GM18519 (cell line): ENCODE measurements at regions not wholly inside any gene's neighbourhood (a gene's known extent, or its start where the extent isn't known, plus 50 kb on each side); places are given as distances from the start of the nearest gene placed in this dataset.
"Not testable (repeated sequence)": the region's sequence is repeated elsewhere in the genome, so short reads cannot be mapped to it uniquely, and the experiment has no call there.

Source experiments
- ATAC-seq: cut with Tn5 transposase; IDR thresholded peaks from one replicate; pipeline ENCODE4 v1.9.1; 2021; ENCODE audit warnings: mild to moderate bottlenecking, moderate library complexity; ENCODE audit not compliant: unreplicated experiment, low FRiP score

GRCh38 chr1:88293691-88294190, 390.3 kb upstream of the PKN2 start:
- ATAC-seq = no peak

DNA sequence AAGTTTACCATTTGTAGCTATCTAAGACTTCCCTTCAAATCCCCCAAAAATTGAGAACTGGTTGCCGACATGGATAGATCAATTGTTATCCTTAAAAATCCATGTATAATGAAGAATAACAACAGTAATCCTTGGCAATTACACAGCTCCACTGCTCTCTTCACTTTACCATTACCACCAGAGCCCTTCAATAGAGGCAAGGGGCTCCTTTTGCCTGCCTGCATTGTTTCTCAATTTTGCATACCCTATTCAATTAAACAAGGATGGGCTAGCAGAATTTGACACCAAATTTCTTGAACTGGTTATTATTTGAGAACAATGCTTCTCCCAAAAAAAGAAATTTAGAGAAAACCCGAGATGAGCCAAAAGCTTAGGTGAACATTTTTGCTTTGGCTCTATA, 387.8 kb upstream of the PKN2 start:
- ATAC-seq = no peak

DNA sequence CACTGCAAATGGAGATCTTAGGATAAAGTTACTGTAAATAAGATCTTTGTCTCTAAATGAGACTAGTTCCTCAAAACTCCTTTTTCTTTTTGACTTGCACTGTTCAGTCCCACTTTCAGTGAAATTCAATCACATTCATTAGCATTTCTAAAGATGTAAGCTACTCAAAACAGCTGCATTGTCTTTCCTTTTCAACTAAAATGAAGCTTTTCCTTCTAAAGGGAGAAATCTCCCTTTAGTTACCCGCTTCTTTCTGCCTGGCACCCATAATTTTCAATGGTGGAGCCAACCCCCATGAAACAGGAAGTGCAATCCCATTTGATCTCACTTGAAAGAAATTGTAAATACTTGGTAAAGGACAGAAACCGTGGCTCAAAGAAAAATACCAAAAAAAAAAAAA, 387.4 kb upstream of the PKN2 start:
- ATAC-seq = no peak

DNA sequence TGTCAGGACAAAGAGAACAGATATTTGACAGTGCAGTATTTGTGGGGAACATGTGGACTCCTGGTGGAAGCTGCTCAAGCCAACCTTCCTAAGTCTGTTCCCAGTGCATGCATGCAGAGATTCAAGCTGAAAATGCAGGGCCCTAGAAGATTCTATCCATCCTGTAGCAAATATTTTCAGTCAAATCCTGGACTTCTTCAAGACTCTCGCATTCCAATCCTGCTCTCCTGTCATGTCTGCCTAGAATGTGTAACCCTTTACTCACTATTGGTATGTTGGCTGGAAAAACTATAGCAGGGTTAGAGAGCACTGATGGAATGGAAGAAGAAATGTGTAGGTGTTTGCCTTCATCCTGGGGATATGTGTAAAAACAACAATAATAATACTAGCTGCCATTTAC, 385.6 kb upstream of the PKN2 start:
- ATAC-seq = no peak

DNA sequence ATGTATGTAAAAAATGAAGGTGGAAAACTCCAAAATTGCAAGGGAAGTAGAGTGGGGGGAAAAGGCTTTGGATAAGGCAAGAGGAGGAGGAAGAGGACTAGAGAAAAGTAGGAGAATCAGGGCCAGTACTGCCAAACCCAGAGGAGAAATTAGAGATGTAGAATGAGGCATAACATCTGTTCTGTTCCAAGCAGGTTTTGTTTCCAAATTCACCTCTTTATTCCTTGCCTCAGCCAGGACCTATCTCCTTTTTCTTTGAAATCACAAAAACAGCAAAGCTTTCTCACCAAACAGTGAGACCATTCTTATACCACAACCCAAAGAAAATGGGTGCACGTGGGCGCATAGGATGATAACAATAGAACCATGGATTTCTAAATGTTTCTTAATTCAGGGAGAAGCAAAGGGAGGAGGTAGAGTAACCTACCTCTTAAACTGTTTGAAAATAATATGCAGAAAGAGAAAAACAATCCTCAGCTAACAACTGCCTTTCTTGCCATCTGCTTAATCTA, 383.3 kb upstream of the PKN2 start:
- ATAC-seq = no peak

GRCh38 chr1:88302843-88303486, 381.1 kb upstream of the PKN2 start:
- ATAC-seq = no peak

DNA sequence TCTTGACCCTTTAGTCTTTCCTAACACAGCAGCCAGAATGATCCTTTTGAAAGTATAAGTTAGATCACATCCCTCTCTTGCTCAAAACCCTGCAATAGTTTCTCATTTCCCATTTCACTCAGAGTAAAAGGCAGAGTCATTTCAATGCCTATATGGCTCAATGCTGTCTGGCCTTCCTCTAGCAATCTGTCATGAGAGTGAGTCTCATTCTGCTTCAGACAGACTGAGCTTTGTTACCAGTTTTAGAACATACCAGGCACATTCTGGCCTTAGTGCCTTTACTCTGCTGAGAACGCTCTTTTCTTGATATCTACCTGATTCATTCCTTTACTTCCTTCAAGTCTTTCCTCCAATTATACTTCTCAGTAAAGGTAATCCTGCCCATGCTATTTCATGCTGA, 372.8 kb upstream of the PKN2 start:
- no peak for ATAC-seq

DNA sequence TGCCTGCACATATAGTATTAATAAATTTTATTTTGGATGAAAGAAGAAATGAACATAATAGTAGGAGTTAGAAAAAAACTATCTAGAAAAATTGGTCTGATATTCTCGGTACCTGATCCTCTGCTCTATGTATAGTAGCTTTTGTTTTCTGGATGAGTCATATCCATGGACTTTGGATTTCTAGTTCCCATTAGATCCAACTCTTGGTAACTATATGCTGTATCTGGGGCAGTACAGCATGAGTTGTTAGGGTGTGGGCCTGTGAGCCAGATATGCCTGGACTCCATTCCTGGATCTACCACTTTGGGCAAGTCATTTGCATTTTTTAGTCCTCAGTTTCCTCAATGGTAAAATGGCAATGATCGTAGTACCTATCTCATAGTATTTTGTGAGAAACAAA, 372.2 kb upstream of the PKN2 start:
- no peak for ATAC-seq

DNA sequence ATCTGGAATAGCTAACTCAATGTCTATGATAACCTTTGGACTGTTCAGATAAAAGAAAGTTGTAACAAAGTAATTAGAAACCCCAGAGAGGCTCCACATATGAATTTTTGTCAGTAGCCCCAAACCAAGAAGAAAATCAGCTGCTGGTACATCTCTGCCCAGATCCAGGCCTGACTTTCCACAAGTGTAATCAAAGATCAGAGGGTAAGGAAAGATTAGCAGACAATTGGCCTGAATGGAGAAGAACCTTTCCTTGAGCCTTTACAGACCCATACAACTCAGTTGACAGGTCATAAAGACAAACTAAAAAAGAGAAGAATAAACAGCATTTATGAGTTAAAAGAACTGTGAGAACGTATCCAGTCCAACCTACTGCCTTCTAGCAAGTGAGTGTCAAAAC, 366.7 kb upstream of the PKN2 start:
- ATAC-seq = no peak

DNA sequence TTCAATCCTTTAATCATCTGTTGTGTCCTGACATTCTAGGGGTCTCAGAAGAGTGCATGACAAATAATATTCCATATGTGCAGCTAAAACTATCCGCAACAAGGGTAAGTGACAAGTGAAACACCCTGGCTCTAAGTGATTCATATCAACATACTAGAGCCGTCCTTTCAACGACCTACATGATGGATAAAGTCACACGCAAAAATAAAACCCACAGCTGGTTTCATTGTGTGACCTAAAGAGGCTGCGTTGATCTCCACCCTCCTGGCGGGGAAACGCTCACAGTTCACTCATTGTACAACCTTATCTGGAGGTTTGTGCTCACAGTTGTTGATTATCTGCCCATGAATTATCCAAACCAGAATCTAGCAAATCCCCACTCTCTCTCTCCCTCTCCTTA, 365.3 kb upstream of the PKN2 start:
- ATAC-seq = no peak

DNA sequence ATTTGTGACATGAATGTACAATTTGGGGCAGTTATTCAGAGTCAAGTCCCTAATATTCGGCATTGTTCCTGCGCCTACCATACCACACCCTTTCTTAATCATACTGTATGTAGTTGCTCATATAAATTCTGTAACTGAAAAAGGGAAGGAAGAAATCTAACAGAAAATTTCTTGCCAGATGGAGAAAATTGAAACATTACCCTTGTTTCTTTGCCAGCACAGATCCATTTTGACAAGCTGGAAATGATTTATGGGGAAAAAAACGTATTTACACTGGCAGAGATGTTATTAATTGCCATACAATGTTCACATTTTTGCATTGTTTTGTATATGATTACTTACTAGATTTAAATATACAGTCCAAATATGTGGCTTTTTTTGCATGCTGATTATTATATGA, 363.8 kb upstream of the PKN2 start:
- ATAC-seq = no peak

DNA sequence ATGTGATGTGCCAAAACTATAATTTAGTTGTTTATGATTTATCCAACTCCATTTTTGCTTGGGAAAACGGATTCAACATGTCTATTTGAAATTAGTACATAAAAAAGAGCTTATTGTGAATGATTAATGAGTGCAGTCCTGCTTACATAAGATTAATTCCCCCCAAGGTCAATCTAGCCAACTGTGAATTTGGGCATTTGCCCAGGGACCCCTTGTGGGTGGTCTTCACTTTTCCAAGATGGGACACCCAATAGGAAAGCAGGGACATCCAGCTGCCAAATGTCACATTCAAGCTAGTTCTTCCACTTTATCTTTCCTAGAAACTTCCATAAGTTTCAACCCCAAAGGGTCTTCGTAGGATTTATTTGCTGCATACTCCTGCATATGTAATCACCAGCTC, 362.4 kb upstream of the PKN2 start:
- ATAC-seq = no peak

DNA sequence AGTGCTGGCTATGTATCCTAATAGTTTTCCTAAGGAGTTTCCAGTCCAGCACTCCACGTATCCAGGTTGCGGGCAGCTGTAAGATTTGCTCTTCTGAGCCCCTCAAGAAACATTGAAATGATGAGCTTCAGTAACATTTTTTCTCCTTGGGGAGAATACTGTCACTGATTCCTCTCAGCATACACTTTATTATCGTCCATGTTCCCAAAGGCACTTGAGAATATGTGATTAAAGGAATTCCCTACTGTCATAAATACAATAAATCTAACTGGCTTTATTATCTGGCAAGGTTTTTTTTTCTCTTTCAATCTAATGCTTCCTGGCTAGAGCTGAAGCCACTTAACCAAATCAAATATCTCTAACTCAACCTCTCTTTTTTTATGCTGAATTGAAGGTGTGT, 359.2 kb upstream of the PKN2 start:
- ATAC-seq = no peak

- peak; percentile 90 for ATAC-seq
Measured at GRCh38 chr1:88327391-88328267, 356.4 kb upstream of the PKN2 start.

- ATAC-seq = no peak
Measured at GRCh38 chr1:88330201-88330600, 353.9 kb upstream of the PKN2 start.

- ATAC-seq = no peak
Measured at GRCh38 chr1:88333086-88333695, 350.9 kb upstream of the PKN2 start.

DNA sequence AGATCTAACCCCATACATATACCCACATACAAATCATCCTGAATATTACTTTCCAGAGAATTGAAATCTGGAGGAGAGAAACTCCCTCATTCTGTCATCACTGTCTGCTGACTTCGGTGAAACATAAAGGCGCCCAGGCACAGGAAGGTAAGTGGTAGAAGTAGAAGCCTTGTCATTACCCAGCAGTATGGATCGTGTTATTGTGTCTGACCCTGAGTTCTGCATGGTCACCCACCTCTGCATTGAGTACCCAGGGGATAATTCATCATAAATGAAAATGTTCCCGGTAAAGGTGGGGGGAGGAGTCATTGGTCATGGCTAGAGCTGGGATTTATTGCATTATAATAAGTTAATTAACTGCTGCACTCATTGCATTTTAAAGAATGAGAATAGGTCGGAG, 342.6 kb upstream of the PKN2 start:
- no peak for ATAC-seq

- ATAC-seq = not testable (repeated sequence)
Measured at GRCh38 chr1:88342081-88342480, 342.0 kb upstream of the PKN2 start.

- ATAC-seq = no peak
Measured at GRCh38 chr1:88350648-88351047, 333.4 kb upstream of the PKN2 start.

GRCh38 chr1:88351960-88352359, 332.1 kb upstream of the PKN2 start:
- no peak for ATAC-seq

DNA sequence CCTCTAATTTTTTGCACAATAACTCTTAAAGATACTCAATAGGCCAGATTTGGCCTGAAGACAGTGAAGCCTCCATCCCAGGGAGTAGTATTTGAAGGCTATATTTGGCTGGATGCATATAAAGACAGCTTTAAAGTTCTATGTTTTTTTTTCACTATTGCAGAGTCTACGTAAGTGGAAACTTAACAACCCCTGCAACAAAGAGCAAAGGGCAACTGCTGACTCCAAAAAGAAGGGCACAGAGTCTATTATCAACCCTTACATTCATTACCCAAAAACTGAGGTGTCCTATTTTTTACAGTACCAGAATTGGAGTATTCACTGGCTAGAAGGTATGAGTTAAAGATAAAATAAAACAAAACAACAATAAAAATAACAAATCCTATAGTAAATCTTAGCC, 329.8 kb upstream of the PKN2 start:
- no peak for ATAC-seq
